ENCODE measurements at regions not wholly inside any gene's neighbourhood (a gene's known extent, or its start where the extent isn't known, plus 50 kb on each side); places are given as distances from the start of the nearest gene placed in this dataset.

- in situ Hi-C loops (cut with MboI) (no loop called here), intact Hi-C loops (cut with micrococcal nuclease; ENCODE audit: unreplicated experiment) (no loop called here)
- 54% methylated on average over 8 of the region's 8 CpGs for WGBS (ENCODE audit: insufficient coverage, insufficient replicate concordance, low lambda C conversion rate, missing lambda C conversion rate)
- H4K20me1 ChIP-seq (ENCODE audit: control insufficient read depth, insufficient read depth): no peaks in the 10 kb centered on the region
- peaks cover 7% of the 10 kb centered on the region for H3K4me1 ChIP-seq (ENCODE audit: control insufficient read depth, insufficient read depth, low read length)
- ChIA-PET POLR2A (no interaction called here), RAD21 (ENCODE audit: unreplicated experiment) (no interaction called here), CTCF (no interaction called here), SMC1A (ENCODE audit: uncharacterized antibody, unreplicated experiment) (no interaction called here)
- H3K27me3 ChIP-seq (replicated peaks in 1 of 2; ENCODE audit: control insufficient read depth in 2 of 2, insufficient read depth in 2 of 2, low read length in 1 of 2): no peaks in the 10 kb centered on the region
- TF ChIP-seq POLR2A (IDR thresholded peaks at IDR 0.05; ENCODE audit: low read depth, low read length) (no peak), POLR2AphosphoS2 (IDR thresholded peaks at IDR 0.05; ENCODE audit: low read depth, low read length) (no peak), NFXL1 (IDR thresholded peaks at IDR 0.05; ENCODE audit: borderline replicate concordance) (no peak), ZNF207 (IDR thresholded peaks at IDR 0.05; ENCODE audit: borderline replicate concordance) (no peak), USF2 (IDR thresholded peaks at IDR 0.05; ENCODE audit: borderline replicate concordance, low read depth, low read length) (no peak), ATF2 (IDR thresholded peaks at IDR 0.05; ENCODE audit: low read length) (no peak), TAF1 (IDR thresholded peaks at IDR 0.05; ENCODE audit: borderline replicate concordance, low read depth, low read length) (no peak), SUZ12 (IDR thresholded peaks at IDR 0.05; ENCODE audit: unreplicated experiment) (no peak), SMARCA5 (IDR thresholded peaks at IDR 0.05) (no peak), BCL11A (IDR thresholded peaks at IDR 0.05; ENCODE audit: low read depth, low read length) (no peak), BRCA1 (IDR thresholded peaks at IDR 0.05; ENCODE audit: low read depth, low read length) (no peak), PAX8 (IDR thresholded peaks at IDR 0.05) (no peak), SP1 (IDR thresholded peaks at IDR 0.05; ENCODE audit: low read depth, low read length) (no peak), SREBF2 (IDR thresholded peaks at IDR 0.05; ENCODE audit: low read length) (no peak), MTA3 (IDR thresholded peaks at IDR 0.05; ENCODE audit: borderline replicate concordance, low read length) (no peak), RFX5 (IDR thresholded peaks at IDR 0.05; ENCODE audit: low read depth, low read length) (no peak), RB1 (IDR thresholded peaks at IDR 0.05; ENCODE audit: borderline replicate concordance) (no peak), JUND (IDR thresholded peaks at IDR 0.05; ENCODE audit: low read depth, low read length) (no peak), ZBTB40 (IDR thresholded peaks at IDR 0.05; ENCODE audit: borderline replicate concordance) (no peak)
- BruUV-seq (replicated peaks): no TSS peak
- DNase-seq (ENCODE audit: low read depth, low spot score) (no peak), FAIRE-seq (no peak), ATAC-seq (no peak)
- no peak overlapping the region for H3K9ac ChIP-seq (ENCODE audit: control insufficient read depth, insufficient read depth, low read length)
- H3K4me3 ChIP-seq: no peak overlapping the region
- H3K9me3 ChIP-seq (replicated peaks; ENCODE audit: control insufficient read depth, insufficient read depth, low read length): no peaks in the 10 kb centered on the region
- H3K27ac ChIP-seq (ENCODE audit: control insufficient read depth, insufficient read depth): no peak overlapping the region
- H3K4me2 ChIP-seq (ENCODE audit: control insufficient read depth, insufficient read depth): no peak overlapping the region
- no peak overlapping the region for H2AFZ ChIP-seq (ENCODE audit: control insufficient read depth, low read depth, low read length)
- no peaks in the 10 kb centered on the region for H3K79me2 ChIP-seq (ENCODE audit: control insufficient read depth, insufficient read depth, low read length)
- no peaks in the 10 kb centered on the region for H3K36me3 ChIP-seq (ENCODE audit: control insufficient read depth in 2 of 2, insufficient read depth in 2 of 2, low read length in 1 of 2)
Observed at GRCh38 chr15:31276596-31277298, 49.9 kb upstream of the KLF13 start.
